Endothelial cell of umbilical vein (primary cell): ENCODE measurements at regions not wholly inside any gene's neighbourhood (a gene's known extent, or its start where the extent isn't known, plus 50 kb on each side); places are given as distances from the start of the nearest gene placed in this dataset.

Source experiments
- BruUV-seq: library from RNA; stranded (reverse); fragments of 400-500 nt; replicated peaks from 2 replicates; lab custom pipeline; 2021; lab: Mats Ljungman, UMichigan
- CTCF ChIA-PET: fragments of 300-600, 350-600 bp; sonication (Branson Sonifier 250); formaldehyde crosslinking; loops from one replicate; lab custom pipeline; 2021; ENCODE audit warnings: antibody characterized with exemption, inconsistent platforms; lab: Charles Lee
- POLR2A ChIA-PET: fragments of 300-600, 350-600 bp; sonication (Branson Sonifier 250); formaldehyde crosslinking; loops from one replicate; lab custom pipeline; 2021; ENCODE audit warnings: antibody characterized with exemption, inconsistent platforms; lab: Charles Lee
- DNase-seq: peaks from one replicate; pipeline ENCODE4 v3.0.0-alpha.2; 2011; ENCODE audit warnings: low read depth, low spot score
- FAIRE-seq: peaks from 2 replicates; lab custom pipeline; 2011; peaks lifted over from hg19 to GRCh38; lab: Jason Lieb, UNC
- H2AFZ ChIP-seq: 2 replicates; pipeline ENCODE4 v1.6.0; 2012; ENCODE audit warnings: low read depth, low read length, control low read depth, inconsistent platforms
- H3K27ac ChIP-seq: 2 replicates; pipeline ENCODE4 v1.5.1; 2011; ENCODE audit warnings: low read depth, mild to moderate bottlenecking, control low read depth, low read length, moderate library complexity; ENCODE audit not compliant: insufficient read depth
- H3K27me3 ChIP-seq, 2 experiments: 2 replicates each; pipeline versions ENCODE4 v1.6.0 to v1.6.1; 2011; ENCODE audit warnings: low read length in 2 of 2, mixed read lengths in 1 of 2; ENCODE audit not compliant: control insufficient read depth in 2 of 2, insufficient read depth in 2 of 2
- H3K36me3 ChIP-seq, 2 experiments: 2 replicates in 1 of 2; 3 replicates in 1 of 2; pipeline ENCODE4 v1.5.1; 2011; ENCODE audit warnings: low read length in 2 of 2, mild to moderate bottlenecking in 1 of 2, moderate library complexity in 1 of 2; ENCODE audit not compliant: control insufficient read depth in 2 of 2, insufficient read depth in 2 of 2; ENCODE audit errors: extremely low read depth in 1 of 2
- H3K4me1 ChIP-seq: 3 replicates; pipeline ENCODE4 v1.5.1; 2011; ENCODE audit warnings: mild to moderate bottlenecking, low read length; ENCODE audit not compliant: control insufficient read depth, insufficient read depth; ENCODE audit errors: extremely low read depth
- H3K4me2 ChIP-seq: 2 replicates; pipeline ENCODE4 v1.6.1; 2011; ENCODE audit warnings: low read length, control low read depth, mixed read lengths; ENCODE audit not compliant: insufficient read depth
- H3K4me3 ChIP-seq, 3 experiments: fragments of 200-600 bp in 1 of 3; sonication (generic), shearing (Covaris generic) in 1 of 3; replicated peaks in 1 of 3; 2 replicates each; pipeline ENCODE4 v1.5.1; 2011 to 2016; ENCODE audit warnings: control low read depth in 3 of 3, low read length in 3 of 3, mild to moderate bottlenecking in 2 of 3, inconsistent platforms in 1 of 3, low read depth in 1 of 3, moderate library complexity in 1 of 3; ENCODE audit not compliant: insufficient read depth in 1 of 3
- H3K79me2 ChIP-seq: 2 replicates; pipeline ENCODE4 v1.6.0; 2012; ENCODE audit warnings: low read length, inconsistent platforms; ENCODE audit not compliant: control insufficient read depth, insufficient read depth
- H3K9ac ChIP-seq: replicated peaks from 2 replicates; pipeline ENCODE3; 2011; ENCODE audit warnings: low read length, control low read depth; ENCODE audit not compliant: insufficient read depth; ENCODE audit errors: extremely low read depth
- H3K9me1 ChIP-seq: replicated peaks from 3 replicates; pipeline ENCODE4 v1.6.0; 2011; ENCODE audit warnings: mild to moderate bottlenecking, low read length; ENCODE audit not compliant: control insufficient read depth, insufficient read depth; ENCODE audit errors: extremely low read depth
- H3K9me3 ChIP-seq: replicated peaks from 2 replicates; pipeline ENCODE4 v1.5.1; 2012; ENCODE audit warnings: low read length, inconsistent platforms; ENCODE audit not compliant: control insufficient read depth, insufficient read depth
- H4K20me1 ChIP-seq: replicated peaks from 2 replicates; pipeline ENCODE3; 2011; ENCODE audit warnings: mild to moderate bottlenecking, low read length; ENCODE audit not compliant: control insufficient read depth, insufficient read depth; ENCODE audit errors: extremely low read depth
- EZH2 ChIP-seq: IDR thresholded peaks from 2 replicates; pipeline ENCODE4 v1.6.1; 2012; ENCODE audit warnings: borderline replicate concordance, low read depth, mild to moderate bottlenecking, moderate library complexity, low read length, inconsistent platforms; ENCODE audit not compliant: severe bottlenecking
- FOS ChIP-seq: IDR thresholded peaks from 2 replicates; pipeline ENCODE4 v1.6.1; 2011; ENCODE audit warnings: mild to moderate bottlenecking, low read length, moderate library complexity, borderline replicate concordance; ENCODE audit not compliant: insufficient read depth
- GATA2 ChIP-seq: IDR thresholded peaks from 2 replicates; pipeline ENCODE4 v1.7.0; 2011; ENCODE audit warnings: low read depth, mild to moderate bottlenecking, moderate library complexity, mixed read lengths, low read length; ENCODE audit not compliant: insufficient read length, insufficient read depth
- JUN ChIP-seq: IDR thresholded peaks from 2 replicates; pipeline ENCODE4 v1.6.1; 2011; ENCODE audit warnings: borderline replicate concordance, low read depth; ENCODE audit not compliant: insufficient read length, insufficient read depth
- MAX ChIP-seq: IDR thresholded peaks from 2 replicates; pipeline ENCODE4 v1.6.1; 2011; ENCODE audit not compliant: insufficient read depth, insufficient read length
- MYC ChIP-seq: IDR thresholded peaks from one replicate; pipeline ENCODE4 v1.6.1; 2011; ENCODE audit warnings: mild to moderate bottlenecking, low read depth, low read length
- POLR2A ChIP-seq: IDR thresholded peaks from 2 replicates; pipeline ENCODE4 v1.6.1; 2012; ENCODE audit warnings: low read depth, mild to moderate bottlenecking, control low read depth, low read length
- POLR2AphosphoS5 ChIP-seq: IDR thresholded peaks from 2 replicates; pipeline ENCODE4 v1.6.1; 2012; ENCODE audit warnings: low read depth, mild to moderate bottlenecking, control low read depth, low read length, moderate library complexity; ENCODE audit not compliant: insufficient read depth
- dilution Hi-C: fragments of 300-500 bp; cut with MboI; formaldehyde crosslinking; loops from one replicate; pipeline ENCODE4 v1.15.0; 2019; ENCODE audit warnings: low sequenced_read_pairs; ENCODE audit not compliant: extremely low pct_ligation_motif_present
- intact Hi-C: fragments of 100-400 bp; cut with micrococcal nuclease; formaldehyde crosslinking; loops from one replicate; pipeline ENCODE4 v1.10.0; 2022
- TF ChIP-seq, protein P1 (sequence below), 2 donors: IDR thresholded peaks; 1 replicate in 1 of 2; 2 replicates in 1 of 2; pipeline ENCODE4 v1.5.1; 2011; ENCODE audit warnings: low read length in 2 of 2, mild to moderate bottlenecking in 2 of 2, moderate library complexity in 2 of 2, control low read depth in 1 of 2, inconsistent platforms in 1 of 2, low read depth in 1 of 2; ENCODE audit not compliant: insufficient read depth in 1 of 2; ENCODE audit errors: extremely low read depth in 1 of 2

GRCh38 chr6:142568857-142569597, 267.2 kb downstream of the ADGRG6 start:
- Histone ChIP-seq H3K9ac (no peak overlapping the region), H3K79me2 (no peaks in the 10 kb centered on the region), H3K4me3 (no peak overlapping the region), H3K27me3 (peaks cover 2 to 16% of the 10 kb centered on the region in 2 experiments), H3K4me2 (no peak overlapping the region), H3K9me1 (no peaks in the 10 kb centered on the region), H3K36me3 (no peaks in the 10 kb centered on the region), H2AFZ (no peak overlapping the region), H3K4me1 (no peaks in the 10 kb centered on the region), H3K9me3 (no peaks in the 10 kb centered on the region), H3K27ac (no peak overlapping the region), H4K20me1 (no peaks in the 10 kb centered on the region)
- dilution Hi-C loops (no loop called here), intact Hi-C loops (loop anchor here (10.0 kb wide), 1 partner anchor 766 kb away; no protein-coding TSS in a partner anchor)
- FAIRE-seq (no peak), DNase-seq (peak; percentile 12)
- TF ChIP-seq EZH2 (no peak), GATA2 (no peak), FOS (no peak), MAX (no peak), POLR2A (no peak), MYC (no peak), POLR2AphosphoS5 (no peak), JUN (no peak)
- TF ChIP-seq, protein P1, sequence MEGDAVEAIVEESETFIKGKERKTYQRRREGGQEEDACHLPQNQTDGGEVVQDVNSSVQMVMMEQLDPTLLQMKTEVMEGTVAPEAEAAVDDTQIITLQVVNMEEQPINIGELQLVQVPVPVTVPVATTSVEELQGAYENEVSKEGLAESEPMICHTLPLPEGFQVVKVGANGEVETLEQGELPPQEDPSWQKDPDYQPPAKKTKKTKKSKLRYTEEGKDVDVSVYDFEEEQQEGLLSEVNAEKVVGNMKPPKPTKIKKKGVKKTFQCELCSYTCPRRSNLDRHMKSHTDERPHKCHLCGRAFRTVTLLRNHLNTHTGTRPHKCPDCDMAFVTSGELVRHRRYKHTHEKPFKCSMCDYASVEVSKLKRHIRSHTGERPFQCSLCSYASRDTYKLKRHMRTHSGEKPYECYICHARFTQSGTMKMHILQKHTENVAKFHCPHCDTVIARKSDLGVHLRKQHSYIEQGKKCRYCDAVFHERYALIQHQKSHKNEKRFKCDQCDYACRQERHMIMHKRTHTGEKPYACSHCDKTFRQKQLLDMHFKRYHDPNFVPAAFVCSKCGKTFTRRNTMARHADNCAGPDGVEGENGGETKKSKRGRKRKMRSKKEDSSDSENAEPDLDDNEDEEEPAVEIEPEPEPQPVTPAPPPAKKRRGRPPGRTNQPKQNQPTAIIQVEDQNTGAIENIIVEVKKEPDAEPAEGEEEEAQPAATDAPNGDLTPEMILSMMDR (IDR thresholded peaks at IDR 0.05; ENCODE audit: extremely low read depth in 1 of 2, insufficient read depth in 1 of 2, low read depth in 1 of 2, low read length in 2 of 2), result no peak
- ChIA-PET POLR2A (no interaction called here), CTCF (interaction anchor here (0.7 to 4.8 kb wide), 7 partner anchors 20 to 857 kb away, joined by 3 to 28 read pairs (median 3); no protein-coding TSS in a partner anchor)
- no TSS peak for BruUV-seq
